ENCODE measurements at regions not wholly inside any gene's neighbourhood (a gene's known extent, or its start where the extent isn't known, plus 50 kb on each side); places are given as distances from the start of the nearest gene placed in this dataset.

GRCh38 chr16:64889446-64889845, 232.4 kb downstream of the CDH11 start (continued):
- TF ChIP-seq ZBTB4 (CRISPR knock-in tag; IDR thresholded peaks at IDR 0.05): no peak

- Histone ChIP-seq H2AFZ (ENCODE audit: control insufficient read depth, low read depth, low read length) (no peak overlapping the region), H3K4me2 (ENCODE audit: control insufficient read depth, insufficient read depth) (no peak overlapping the region), H3K9me3 (replicated peaks; ENCODE audit: control insufficient read depth, insufficient read depth, low read length) (no peaks in the 10 kb centered on the region; the same call in 2 of the 3 replicates), H3K4me3 (no peak overlapping the region), H3K27ac (ENCODE audit: control insufficient read depth, insufficient read depth) (no peak overlapping the region), H3K9ac (ENCODE audit: control insufficient read depth, insufficient read depth, low read length) (no peak overlapping the region), H3K36me3 (ENCODE audit: control insufficient read depth in 2 of 2, insufficient read depth in 2 of 2, low read length in 1 of 2) (no peaks in the 10 kb centered on the region), H3K4me1 (ENCODE audit: control insufficient read depth, insufficient read depth, low read length) (no peaks in the 10 kb centered on the region), H4K20me1 (ENCODE audit: control insufficient read depth, insufficient read depth) (no peaks in the 10 kb centered on the region), H3K79me2 (ENCODE audit: control insufficient read depth, insufficient read depth, low read length) (no peaks in the 10 kb centered on the region), H3K27me3 (replicated peaks in 1 of 2; ENCODE audit: control insufficient read depth in 2 of 2, insufficient read depth in 2 of 2, low read length in 1 of 2) (no peaks in the 10 kb centered on the region)
- in situ Hi-C loops (cut with MboI) (no loop called here), intact Hi-C loops (cut with micrococcal nuclease; ENCODE audit: unreplicated experiment) (no loop called here)
- ChIA-PET SMC1A (ENCODE audit: uncharacterized antibody, unreplicated experiment) (interaction anchor here (1.3 kb wide), 1 partner anchor 16 kb away, joined by 6 read pairs; no protein-coding TSS in a partner anchor), CTCF (no interaction called here), POLR2A (no interaction called here), RAD21 (ENCODE audit: unreplicated experiment) (interaction anchor here (1.0 kb wide), 1 partner anchor 81 kb away, joined by 3 read pairs; no protein-coding TSS in a partner anchor)
- no peak for DNase-seq (ENCODE audit: low read depth, low spot score)
- no peak for FAIRE-seq
- BruUV-seq (replicated peaks): no TSS peak
- no peak for ATAC-seq
- TF ChIP-seq FOXK2 (IDR thresholded peaks at IDR 0.05): no peak
- no peak for TF ChIP-seq CHD2 (IDR thresholded peaks at IDR 0.05; ENCODE audit: borderline replicate concordance, low read depth, low read length)
- no peak for TF ChIP-seq CUX1 (IDR thresholded peaks at IDR 0.05; ENCODE audit: insufficient replicate concordance, low read depth, low read length)
- no peak for TF ChIP-seq EED (IDR thresholded peaks at IDR 0.05; ENCODE audit: low read depth)
- TF ChIP-seq HCFC1 (IDR thresholded peaks at IDR 0.05; ENCODE audit: low read length): no peak
- TF ChIP-seq BACH1 (IDR thresholded peaks at IDR 0.05; ENCODE audit: borderline replicate concordance): no peak
- TF ChIP-seq KLF5 (IDR thresholded peaks at IDR 0.05; ENCODE audit: partially characterized antibody): no peak
- TF ChIP-seq ZBTB4 (CRISPR knock-in tag; IDR thresholded peaks at IDR 0.05): no peak
- no peak for TF ChIP-seq NR2F1 (conservative IDR thresholded peaks at IDR 0.05)
- TF ChIP-seq RAD51 (IDR thresholded peaks at IDR 0.05): no peak
- no peak for TF ChIP-seq MXI1 (IDR thresholded peaks at IDR 0.05; ENCODE audit: low read depth, low read length)
Observed at GRCh38 chr16:64887651-64888050, 234.2 kb downstream of the CDH11 start.
